Brain microvascular endothelial cell (primary cell): ENCODE measurements at regions not wholly inside any gene's neighbourhood (a gene's known extent, or its start where the extent isn't known, plus 50 kb on each side); places are given as distances from the start of the nearest gene placed in this dataset.

Source experiments
- DNase-seq: peaks from one replicate; pipeline ENCODE4 v3.0.0-alpha.2; 2020
- H3K27ac ChIP-seq: fragments of 250-450 bp; sonication (Bioruptor Pico); 2 replicates; pipeline ENCODE4 v1.5.1; 2020; ENCODE audit warnings: mild to moderate bottlenecking, moderate library complexity
- H3K27me3 ChIP-seq: fragments of 250-450 bp; sonication (Bioruptor Pico); replicated peaks from 2 replicates; pipeline ENCODE4 v1.5.1; 2020; ENCODE audit warnings: mild to moderate bottlenecking
- H3K36me3 ChIP-seq: fragments of 250-450 bp; sonication (Bioruptor Pico); replicated peaks from 2 replicates; pipeline ENCODE4 v1.5.1; 2020; ENCODE audit warnings: mild to moderate bottlenecking
- H3K4me3 ChIP-seq: 2 replicates; pipeline ENCODE4 v1.5.1; 2011; ENCODE audit warnings: low read depth, mild to moderate bottlenecking, control low read depth, low read length, moderate library complexity
- in situ Hi-C: cut with HindIII; loops from 2 replicates; pipeline ENCODE4 v1.10.0; 2017; ENCODE audit warnings: low sequenced_read_pairs, low pct_ligation_motif_present
- TF ChIP-seq, protein P1 (sequence below): IDR thresholded peaks from 2 replicates; pipeline ENCODE4 v1.5.1; 2011; ENCODE audit warnings: low read depth, mild to moderate bottlenecking, moderate library complexity, low read length, control low read depth, inconsistent platforms; ENCODE audit errors: missing control alignments

DNA sequence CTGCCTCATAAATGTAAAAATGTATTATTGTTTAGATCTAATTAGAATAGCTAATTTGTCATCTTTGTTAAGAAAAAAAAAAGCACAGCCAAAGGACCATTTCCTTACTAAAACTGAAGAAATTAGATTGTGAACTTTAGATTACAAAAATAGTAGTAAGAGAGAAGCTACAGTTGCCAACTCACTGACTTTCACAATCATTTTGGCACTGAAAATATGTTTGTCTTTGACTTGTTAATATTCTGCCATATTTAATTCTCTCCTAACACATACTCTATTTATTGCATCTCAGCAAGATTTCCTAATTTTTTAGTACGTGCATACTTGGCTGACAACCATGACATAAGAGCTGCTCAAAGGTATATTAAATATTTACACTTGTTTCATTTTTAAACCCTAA, 297.1 kb downstream of the TUSC1 start:
- DNase-seq: no peak
- TF ChIP-seq, protein P1, sequence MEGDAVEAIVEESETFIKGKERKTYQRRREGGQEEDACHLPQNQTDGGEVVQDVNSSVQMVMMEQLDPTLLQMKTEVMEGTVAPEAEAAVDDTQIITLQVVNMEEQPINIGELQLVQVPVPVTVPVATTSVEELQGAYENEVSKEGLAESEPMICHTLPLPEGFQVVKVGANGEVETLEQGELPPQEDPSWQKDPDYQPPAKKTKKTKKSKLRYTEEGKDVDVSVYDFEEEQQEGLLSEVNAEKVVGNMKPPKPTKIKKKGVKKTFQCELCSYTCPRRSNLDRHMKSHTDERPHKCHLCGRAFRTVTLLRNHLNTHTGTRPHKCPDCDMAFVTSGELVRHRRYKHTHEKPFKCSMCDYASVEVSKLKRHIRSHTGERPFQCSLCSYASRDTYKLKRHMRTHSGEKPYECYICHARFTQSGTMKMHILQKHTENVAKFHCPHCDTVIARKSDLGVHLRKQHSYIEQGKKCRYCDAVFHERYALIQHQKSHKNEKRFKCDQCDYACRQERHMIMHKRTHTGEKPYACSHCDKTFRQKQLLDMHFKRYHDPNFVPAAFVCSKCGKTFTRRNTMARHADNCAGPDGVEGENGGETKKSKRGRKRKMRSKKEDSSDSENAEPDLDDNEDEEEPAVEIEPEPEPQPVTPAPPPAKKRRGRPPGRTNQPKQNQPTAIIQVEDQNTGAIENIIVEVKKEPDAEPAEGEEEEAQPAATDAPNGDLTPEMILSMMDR: no peak
- Histone ChIP-seq H3K4me3 (no peak overlapping the region), H3K36me3 (no peaks in the 10 kb centered on the region), H3K27ac (no peak overlapping the region), H3K27me3 (no peaks in the 10 kb centered on the region)
- in situ Hi-C loops: no loop called here

DNA sequence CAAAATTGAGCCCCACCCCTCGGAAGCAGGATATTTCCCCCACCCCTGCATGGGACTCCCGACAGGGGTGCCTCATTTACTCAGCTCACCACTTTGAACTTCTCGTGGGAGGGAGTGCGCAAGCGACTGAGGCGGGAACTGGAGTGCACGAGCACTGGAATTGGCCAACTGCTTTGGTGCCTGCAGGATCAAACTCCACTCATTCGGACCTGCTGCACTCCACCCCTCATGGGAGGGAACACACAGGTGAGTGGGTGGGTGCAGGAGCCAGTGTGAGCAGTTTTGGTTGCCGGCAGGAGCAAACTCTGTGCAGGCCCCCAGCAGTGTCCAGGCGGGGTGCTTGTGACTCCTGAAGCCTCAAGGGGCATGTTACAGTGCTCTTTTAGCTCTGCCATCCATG, 301.2 kb downstream of the TUSC1 start:
- Histone ChIP-seq H3K27me3 (no peaks in the 10 kb centered on the region), H3K27ac (no peak overlapping the region), H3K36me3 (no peaks in the 10 kb centered on the region), H3K4me3 (no peak overlapping the region)
- in situ Hi-C loops: no loop called here
- TF ChIP-seq, protein P1: no peak
- no peak for DNase-seq

DNA sequence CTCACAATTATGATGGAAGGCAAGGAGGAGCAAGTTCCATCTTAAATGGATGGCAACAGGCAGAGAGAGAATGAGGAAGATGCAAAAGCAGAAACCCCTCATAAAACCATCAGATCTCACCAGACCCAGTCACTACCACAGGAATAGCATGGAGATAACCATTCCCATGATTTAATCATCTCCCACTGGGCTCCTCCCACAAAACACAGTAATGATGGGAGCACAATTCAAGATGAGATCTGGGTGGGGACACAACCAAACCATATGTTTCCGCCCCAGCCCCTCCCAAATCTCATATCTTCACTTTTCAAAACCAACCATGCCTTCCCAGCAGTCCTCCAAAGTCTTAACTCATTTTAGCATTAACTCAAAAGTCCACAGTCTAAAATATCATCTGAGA, 304.0 kb downstream of the TUSC1 start:
- Histone ChIP-seq H3K36me3 (no peaks in the 10 kb centered on the region), H3K4me3 (no peak overlapping the region), H3K27me3 (no peaks in the 10 kb centered on the region), H3K27ac (no peak overlapping the region)
- in situ Hi-C loops: no loop called here
- TF ChIP-seq, protein P1: no peak
- no peak for DNase-seq

GRCh38 chr9:25366906-25367305, 311.3 kb downstream of the TUSC1 start:
- Histone ChIP-seq H3K4me3 (no peak overlapping the region), H3K36me3 (no peaks in the 10 kb centered on the region), H3K27ac (no peak overlapping the region), H3K27me3 (no peaks in the 10 kb centered on the region)
- TF ChIP-seq, protein P1: no peak
- no peak for DNase-seq
- in situ Hi-C loops: no loop called here

GRCh38 chr9:25353783-25354182, 324.5 kb downstream of the TUSC1 start:
- peak; percentile 0 for DNase-seq
- no peak overlapping the region for H3K4me3 ChIP-seq
- H3K27ac ChIP-seq: no peak overlapping the region
- in situ Hi-C loops: no loop called here
- TF ChIP-seq, protein P1: no peak
- H3K27me3 ChIP-seq: no peaks in the 10 kb centered on the region
- no peaks in the 10 kb centered on the region for H3K36me3 ChIP-seq

- TF ChIP-seq, protein P1: no peak
- in situ Hi-C loops: no loop called here
- no peaks in the 10 kb centered on the region for H3K27me3 ChIP-seq
- no peaks in the 10 kb centered on the region for H3K36me3 ChIP-seq
- DNase-seq: no peak
- no peak overlapping the region for H3K4me3 ChIP-seq
- no peak overlapping the region for H3K27ac ChIP-seq
Measured at GRCh38 chr9:25350011-25350410, 328.2 kb downstream of the TUSC1 start.
